CD14-positive monocyte (primary cell): ENCODE measurements at regions not wholly inside any gene's neighbourhood (a gene's known extent, or its start where the extent isn't known, plus 50 kb on each side); places are given as distances from the start of the nearest gene placed in this dataset.

ENCODE experiments used
- DNase-seq, 3 donors: peaks; one replicate each; pipeline ENCODE4 v3.0.0-alpha.2; 2011 to 2022
- H2AFZ ChIP-seq: 2 replicates; pipeline ENCODE4 v1.6.0; 2012; ENCODE audit warnings: mild to moderate bottlenecking, low read depth, low read length, inconsistent platforms; ENCODE audit not compliant: insufficient read depth, poor library complexity, severe bottlenecking
- H3K27ac ChIP-seq, 2 donors: 1 replicate in 1 of 2; 2 replicates in 1 of 2; pipeline ENCODE4 v1.5.1; 2012 to 2013; ENCODE audit warnings: low read length in 2 of 2, control low read depth in 1 of 2, inconsistent platforms in 1 of 2, low read depth in 1 of 2, mild to moderate bottlenecking in 1 of 2
- H3K27me3 ChIP-seq, 2 donors: one replicate each; pipeline versions ENCODE4 v1.6.0 to v1.6.1; 2011 to 2013; ENCODE audit warnings: low read length in 2 of 2; ENCODE audit not compliant: control insufficient read depth in 2 of 2, insufficient read depth in 2 of 2
- H3K36me3 ChIP-seq, 2 donors: replicated peaks in 1 of 2; 1 replicate in 1 of 2; 2 replicates in 1 of 2; pipeline versions ENCODE4 v1.5.1 to v1.6.1; 2012 to 2013; ENCODE audit warnings: low read length in 2 of 2, control low read depth in 1 of 2, inconsistent platforms in 1 of 2, mild to moderate bottlenecking in 1 of 2; ENCODE audit not compliant: insufficient read depth in 2 of 2, control insufficient read depth in 1 of 2
- H3K4me1 ChIP-seq, 2 donors: 1 replicate in 1 of 2; 2 replicates in 1 of 2; pipeline versions ENCODE4 v1.5.1 to v1.6.1; 2012 to 2013; ENCODE audit warnings: low read length in 2 of 2, control low read depth in 1 of 2, inconsistent platforms in 1 of 2, mild to moderate bottlenecking in 1 of 2, moderate library complexity in 1 of 2; ENCODE audit not compliant: insufficient read depth in 2 of 2, control insufficient read depth in 1 of 2
- H3K4me2 ChIP-seq: replicated peaks from 2 replicates; pipeline ENCODE3; 2012; ENCODE audit warnings: low read length, moderate library complexity, mild to moderate bottlenecking; ENCODE audit not compliant: poor library complexity, severe bottlenecking; ENCODE audit errors: extremely low read depth
- H3K4me3 ChIP-seq, 3 experiments: fragments of 200-600 bp in 1 of 3; sonication (generic) in 1 of 3; replicated peaks in 1 of 3; 1 replicate in 2 of 3; 2 replicates in 1 of 3; pipeline ENCODE4 v1.5.1; 2011 to 2013; ENCODE audit warnings: low read length in 3 of 3, mild to moderate bottlenecking in 3 of 3, control low read depth in 2 of 3, low read depth in 2 of 3, inconsistent platforms in 1 of 3, moderate library complexity in 1 of 3
- H3K79me2 ChIP-seq: 2 replicates; pipeline ENCODE4 v1.6.0; 2012; ENCODE audit warnings: mild to moderate bottlenecking, control low read depth, inconsistent platforms, low read length, moderate library complexity; ENCODE audit not compliant: insufficient read depth
- H3K9ac ChIP-seq: 2 replicates; pipeline ENCODE4 v1.6.0; 2017; ENCODE audit warnings: low read length, mild to moderate bottlenecking; ENCODE audit not compliant: insufficient read depth, poor library complexity, severe bottlenecking
- H3K9me3 ChIP-seq, 2 donors: replicated peaks in 1 of 2; 1 replicate in 1 of 2; 2 replicates in 1 of 2; pipeline versions ENCODE4 v1.5.1 to v1.6.1; 2012 to 2013; ENCODE audit warnings: low read length in 2 of 2, control low read depth in 1 of 2; ENCODE audit not compliant: control insufficient read depth in 1 of 2, insufficient read depth in 1 of 2
- H4K20me1 ChIP-seq: 2 replicates; pipeline ENCODE4 v1.6.0; 2012; ENCODE audit warnings: mild to moderate bottlenecking, low read length, control low read depth, moderate library complexity; ENCODE audit not compliant: insufficient read depth
- H3K27ac Mint-ChIP-seq, 7 donors: one replicate each; pipeline ENCODE4 v1.8.0; 2020; ENCODE audit warnings: mild to moderate bottlenecking in 7 of 7, mixed read lengths in 7 of 7, moderate library complexity in 6 of 7, inconsistent platforms in 2 of 7
- H3K27me3 Mint-ChIP-seq, 3 donors: one replicate each; pipeline ENCODE4 v1.8.0; 2021 to 2022; ENCODE audit warnings: low read depth in 3 of 3, mild to moderate bottlenecking in 3 of 3, mixed read lengths in 3 of 3, moderate library complexity in 3 of 3, inconsistent platforms in 1 of 3
- H3K36me3 Mint-ChIP-seq, 2 donors: one replicate each; pipeline ENCODE4 v1.8.0; 2020; ENCODE audit warnings: mixed read lengths in 2 of 2, inconsistent platforms in 1 of 2, mild to moderate bottlenecking in 1 of 2
- H3K4me1 Mint-ChIP-seq: one replicate; pipeline ENCODE4 v1.8.0; 2020; ENCODE audit warnings: mild to moderate bottlenecking, mixed read lengths
- H3K4me3 Mint-ChIP-seq, 2 donors: one replicate each; pipeline ENCODE4 v1.8.0; 2020; ENCODE audit warnings: mild to moderate bottlenecking in 2 of 2, mixed read lengths in 2 of 2, moderate library complexity in 1 of 2
- H3K9me3 Mint-ChIP-seq, 7 donors: one replicate each; pipeline ENCODE4 v1.8.0; 2020 to 2022; ENCODE audit warnings: mixed read lengths in 7 of 7, mild to moderate bottlenecking in 6 of 7, moderate library complexity in 6 of 7, inconsistent platforms in 2 of 7
- CTCF ChIP-seq: fragments of 200-600 bp; IDR thresholded peaks from one replicate; pipeline ENCODE4 v1.8.0; 2022; ENCODE audit warnings: antibody characterized with exemption, mild to moderate bottlenecking
- WGBS: methylation state at CpG from one replicate; pipeline ENCODE4 v1.1.5; 2013; ENCODE audit warnings: missing lambda C conversion rate; ENCODE audit not compliant: insufficient coverage; 5-methylcytosine and 5-hydroxymethylcytosine counted together
- intact Hi-C, 2 donors: fragments of 100-400 bp; cut with micrococcal nuclease; formaldehyde crosslinking; loops; one replicate each; pipeline versions ENCODE4 v1.15.0 to v1.15.1; 2023

DNA sequence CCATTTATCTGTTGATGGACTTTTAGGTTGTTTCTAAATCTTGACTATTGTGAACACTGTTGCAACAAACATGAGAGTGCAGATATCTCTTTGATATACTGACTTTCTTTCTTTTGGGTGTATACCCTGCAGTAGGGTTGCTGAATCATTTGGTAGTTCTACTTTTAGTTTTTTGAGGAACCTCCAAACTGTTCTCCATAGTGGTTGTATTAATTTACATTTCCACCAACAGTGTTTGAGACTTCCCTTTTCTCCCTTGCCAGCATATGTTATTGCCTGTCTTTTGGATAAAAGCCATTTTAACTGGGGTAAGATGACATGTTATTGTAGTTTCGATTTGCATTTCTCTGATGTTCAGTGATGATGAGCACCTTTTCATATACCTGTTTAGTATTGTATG, 330.0 kb downstream of the DDX10 start:
- Mint-ChIP-seq H3K4me1 (peaks cover 10% of the 10 kb centered on the region), H3K36me3 (peaks cover 0 to 2% of the 10 kb centered on the region in 2 donors), H3K4me3 (peak overlapping the region in 1 of 2 donors; percentile 53), H3K27ac (peak overlapping the region; percentile 63 to 93 (median 88)), H3K9me3 (peaks cover 0 to 17% (median 10%) of the 10 kb centered on the region in 7 donors), H3K27me3 (no peaks in the 10 kb centered on the region)
- Histone ChIP-seq H3K79me2 (no peaks in the 10 kb centered on the region), H3K4me1 (peaks cover 12 to 17% of the 10 kb centered on the region in 2 donors), H3K4me2 (peak overlapping the region; percentile 34), H2AFZ (no peak overlapping the region), H3K27me3 (no peaks in the 10 kb centered on the region), H3K27ac (peak overlapping the region in 1 of 2 donors; percentile 70), H3K36me3 (no peaks in the 10 kb centered on the region), H3K9ac (no peak overlapping the region), H3K9me3 (peaks cover 0 to 4% of the 10 kb centered on the region in 2 donors), H3K4me3 (peak overlapping the region in 1 of 3 experiments; percentile 29), H4K20me1 (no peaks in the 10 kb centered on the region)
- peak; percentile 65 to 80 (median 75) for DNase-seq
- no CpG with 5 or more reads among the region's 1 CpG for WGBS
- TF ChIP-seq CTCF = no peak
- intact Hi-C loops = no loop called here

- peaks cover 0 to 14% (median 9%) of the 10 kb centered on the region in 7 donors for H3K9me3 Mint-ChIP-seq
- no peaks in the 10 kb centered on the region for H3K9me3 ChIP-seq
- H3K79me2 ChIP-seq = no peaks in the 10 kb centered on the region
- no peaks in the 10 kb centered on the region for H3K27me3 Mint-ChIP-seq
- intact Hi-C loops = no loop called here
- peaks cover 0 to 2% of the 10 kb centered on the region in 2 donors for H3K36me3 Mint-ChIP-seq
- H3K9ac ChIP-seq = no peak overlapping the region
- no peak overlapping the region for H3K27ac Mint-ChIP-seq
- peaks cover 10% of the 10 kb centered on the region for H3K4me1 Mint-ChIP-seq
- no peak overlapping the region for H3K27ac ChIP-seq
- H4K20me1 ChIP-seq = no peaks in the 10 kb centered on the region
- H3K27me3 ChIP-seq = no peaks in the 10 kb centered on the region
- DNase-seq = no peak
- H3K36me3 ChIP-seq = no peaks in the 10 kb centered on the region
- H3K4me1 ChIP-seq = peaks cover 12 to 17% of the 10 kb centered on the region in 2 donors
- no peak overlapping the region for H2AFZ ChIP-seq
- no peak overlapping the region for H3K4me3 ChIP-seq
- no peak for TF ChIP-seq CTCF
- no peak overlapping the region for H3K4me2 ChIP-seq
- H3K4me3 Mint-ChIP-seq = no peak overlapping the region
These were observed 333.0 kb downstream of the DDX10 start for GRCh38 chr11:108997826-108998225.
